GM23248 (cell line): ENCODE measurements at regions not wholly inside any gene's neighbourhood (a gene's known extent, or its start where the extent isn't known, plus 50 kb on each side); places are given as distances from the start of the nearest gene placed in this dataset.
"Not testable (repeated sequence)": the region's sequence is repeated elsewhere in the genome, so short reads cannot be mapped to it uniquely, and the experiment has no call there.

Experiments used
- DNase-seq: peaks from one replicate; pipeline ENCODE4 v3.0.0-alpha.2; 2015
- H2AFZ ChIP-seq: fragments of 200-600 bp; sonication (generic); 2 replicates; pipeline ENCODE4 v1.6.1; 2016; ENCODE audit warnings: antibody characterized with exemption
- H3F3A ChIP-seq: fragments of 200-600 bp; sonication (generic); 2 replicates; pipeline ENCODE4 v1.6.1; 2016; ENCODE audit warnings: mild to moderate bottlenecking, antibody characterized with exemption, mixed run types; ENCODE audit not compliant: insufficient read depth
- H3K27ac ChIP-seq: fragments of 200-600 bp; sonication (generic); 2 replicates; pipeline ENCODE4 v1.5.1; 2016; ENCODE audit warnings: mild to moderate bottlenecking
- H3K27me3 ChIP-seq: fragments of 200-600 bp; sonication (generic); replicated peaks from 2 replicates; pipeline ENCODE4 v1.6.1; 2016; ENCODE audit warnings: mild to moderate bottlenecking; ENCODE audit not compliant: insufficient read depth
- H3K36me3 ChIP-seq: fragments of 200-600 bp; sonication (generic); 2 replicates; pipeline ENCODE4 v1.6.1; 2016; ENCODE audit warnings: low read depth, mild to moderate bottlenecking
- H3K4me1 ChIP-seq: fragments of 200-600 bp; sonication (generic); 2 replicates; pipeline ENCODE4 v1.6.1; 2016; ENCODE audit warnings: mild to moderate bottlenecking; ENCODE audit not compliant: insufficient read depth
- H3K4me2 ChIP-seq: fragments of 200-600 bp; sonication (generic); one replicate; pipeline ENCODE4 v1.6.1; 2016; ENCODE audit warnings: mild to moderate bottlenecking; ENCODE audit not compliant: unreplicated experiment
- H3K4me3 ChIP-seq: fragments of 200-600 bp; sonication (generic); 2 replicates; pipeline ENCODE4 v1.5.1; 2016; ENCODE audit warnings: mild to moderate bottlenecking
- H3K79me2 ChIP-seq: fragments of 200-600 bp; sonication (generic); 2 replicates; pipeline ENCODE4 v1.6.1; 2016; ENCODE audit warnings: mild to moderate bottlenecking; ENCODE audit not compliant: insufficient read depth
- H3K9ac ChIP-seq: fragments of 200-600 bp; sonication (generic); 2 replicates; pipeline ENCODE4 v1.6.1; 2016; ENCODE audit warnings: mild to moderate bottlenecking
- H3K9me2 ChIP-seq: fragments of 200-600 bp; sonication (generic); 2 replicates; pipeline ENCODE4 v1.6.1; 2016; ENCODE audit warnings: mixed run types, mild to moderate bottlenecking, moderate library complexity; ENCODE audit not compliant: insufficient read depth
- H3K9me3 ChIP-seq: fragments of 200-600 bp; sonication (generic); one replicate; pipeline ENCODE4 v1.6.1; 2017; ENCODE audit warnings: low read depth
- H4K20me1 ChIP-seq: fragments of 200-600 bp; sonication (generic); 2 replicates; pipeline ENCODE4 v1.6.0; 2016; ENCODE audit not compliant: insufficient read depth
- EZH2 ChIP-seq: fragments of 200-600 bp; sonication (generic); IDR thresholded peaks from 2 replicates; pipeline ENCODE4 v1.6.1; 2018; ENCODE audit warnings: antibody characterized with exemption, mild to moderate bottlenecking; ENCODE audit not compliant: insufficient read depth, poor library complexity, severe bottlenecking
- EZH2phosphoT487 ChIP-seq: fragments of 200-600 bp; sonication (generic); IDR thresholded peaks from 2 replicates; pipeline ENCODE4 v1.6.1; 2018; ENCODE audit warnings: antibody characterized with exemption, moderate library complexity, mild to moderate bottlenecking, low read depth; ENCODE audit not compliant: insufficient read depth
- WGBS, 2 experiments: methylation state at CpG; one replicate each; pipeline ENCODE4 v1.1.6; 2015 to 2017; ENCODE audit warnings: low lambda C conversion rate in 2 of 2, low coverage in 1 of 2; ENCODE audit errors: missing lambda C conversion rate in 2 of 2; 5-methylcytosine and 5-hydroxymethylcytosine counted together
- in situ Hi-C: fragments of 300-500 bp; cut with MboI; formaldehyde crosslinking; loops from 2 replicates; pipeline ENCODE4 v1.15.0; 2020

- Histone ChIP-seq H3K4me1 (peaks cover 12% of the 10 kb centered on the region), H3K27me3 (0 out of 2 replicates have a peak, but pooled peaks cover 6% of the 10 kb centered on the region), H4K20me1 (no peaks in the 10 kb centered on the region), H3K27ac (no peak overlapping the region), H3K4me3 (no peak overlapping the region), H3K9me3 (no peaks in the 10 kb centered on the region), H3F3A (no peaks in the 10 kb centered on the region; the same call in 1 of the 2 replicates), H3K36me3 (no peaks in the 10 kb centered on the region), H3K9ac (no peak overlapping the region), H3K9me2 (no peaks in the 10 kb centered on the region), H3K79me2 (no peaks in the 10 kb centered on the region), H3K4me2 (no peak overlapping the region), H2AFZ (no peak overlapping the region)
- in situ Hi-C loops = no loop called here
- DNase-seq = no peak
- TF ChIP-seq EZH2 (no peak), EZH2phosphoT487 (no peak)
- WGBS, 2 experiments = 85 to 95% methylated on average over 1 of the region's 1 CpG
Measured at GRCh38 chr2:12010059-12010458, 263.6 kb downstream of the LPIN1 start.

DNA sequence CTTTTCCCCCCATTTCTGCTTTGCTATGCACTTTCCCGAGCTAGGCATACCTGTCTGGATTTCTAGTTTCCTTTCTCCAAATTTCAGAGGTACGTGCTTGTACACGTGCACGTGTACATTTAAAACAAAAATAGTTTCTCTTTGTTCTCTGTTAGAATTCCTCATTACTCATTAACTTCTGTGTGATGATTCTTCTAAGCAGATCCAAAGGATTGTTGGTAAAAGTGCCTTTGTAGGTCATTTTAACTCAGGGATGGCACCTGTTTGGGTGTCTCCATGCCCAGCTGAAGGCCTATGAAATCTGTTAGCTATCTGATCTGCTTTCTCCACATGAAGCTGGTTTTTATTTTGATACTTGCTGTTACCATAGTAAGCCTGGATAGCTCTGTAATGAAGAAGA is 264.3 kb downstream of the LPIN1 start:
- TF ChIP-seq EZH2 (no peak), EZH2phosphoT487 (no peak)

DNA sequence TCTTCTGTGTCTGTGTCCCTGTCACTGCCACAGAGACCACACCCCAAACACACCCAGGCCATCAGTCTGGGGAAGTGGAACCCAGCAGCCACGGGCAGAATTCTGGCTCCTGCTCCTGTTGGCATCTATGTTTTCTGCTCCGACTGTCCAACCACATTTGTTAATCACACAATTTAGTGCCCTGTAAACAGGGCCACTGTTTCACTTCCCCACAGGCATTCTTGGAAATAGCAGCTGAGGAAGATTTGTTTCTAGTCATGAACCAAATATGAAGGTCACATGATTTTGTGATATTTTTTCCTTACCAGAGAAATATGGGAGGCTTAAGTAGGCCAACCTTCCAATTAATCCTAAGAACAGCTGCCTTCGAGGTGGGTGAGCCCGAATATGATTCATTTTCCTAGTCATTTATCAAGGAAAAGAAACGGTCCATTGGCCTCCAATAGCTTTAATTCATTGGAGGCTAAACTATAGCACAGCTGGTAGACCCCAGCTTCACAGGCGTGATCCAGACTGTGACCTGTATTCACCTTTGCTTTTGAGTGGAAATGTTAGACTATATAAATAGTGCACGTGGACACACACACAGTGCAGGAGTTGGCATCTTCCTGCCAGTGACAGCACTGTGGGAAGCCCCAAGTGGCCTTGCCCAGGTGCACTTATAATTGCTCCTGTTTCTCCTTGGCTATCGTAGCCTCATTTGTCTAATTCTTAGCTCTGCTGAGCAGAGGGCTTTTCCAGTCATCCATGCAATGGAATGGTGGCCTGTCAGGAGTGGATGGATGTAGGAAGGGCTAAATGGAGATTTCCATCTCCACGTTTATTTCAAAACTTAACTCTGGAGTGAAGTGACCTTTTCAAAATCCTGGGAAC is 267.9 kb downstream of the LPIN1 start:
- H3K27ac ChIP-seq = no peak overlapping the region
- H3K9ac ChIP-seq = no peak overlapping the region
- H3K4me2 ChIP-seq = no peak overlapping the region

More for the DNA sequence above, 264.3 kb downstream of the LPIN1 start:
- H3F3A ChIP-seq = no peaks in the 10 kb centered on the region; the same call in 1 of the 2 replicates
- WGBS, 2 experiments = 67% methylated on average over 4 of the region's 4 CpGs
- H3K4me1 ChIP-seq = peaks cover 12% of the 10 kb centered on the region
- 0 out of 2 replicates have a peak, but pooled peaks cover 6% of the 10 kb centered on the region for H3K27me3 ChIP-seq
- no peak overlapping the region for H3K4me2 ChIP-seq
- no peak overlapping the region for H3K27ac ChIP-seq
- in situ Hi-C loops = no loop called here
- no peak overlapping the region for H3K9ac ChIP-seq
- no peaks in the 10 kb centered on the region for H3K9me3 ChIP-seq
- no peak for DNase-seq
- H2AFZ ChIP-seq = no peak overlapping the region
- H3K36me3 ChIP-seq = no peaks in the 10 kb centered on the region
- H3K9me2 ChIP-seq = no peaks in the 10 kb centered on the region
- no peaks in the 10 kb centered on the region for H3K79me2 ChIP-seq
- H3K4me3 ChIP-seq = no peak overlapping the region
- H4K20me1 ChIP-seq = no peaks in the 10 kb centered on the region

GRCh38 chr2:12017499-12018157 is 271.2 kb downstream of the LPIN1 start:
- in situ Hi-C loops = no loop called here
- 76% methylated on average over 11 of the region's 11 CpGs for WGBS, 2 experiments
- Histone ChIP-seq H3K9ac (no peak overlapping the region), H3K9me2 (no peaks in the 10 kb centered on the region), H3K27me3 (no peaks in the 10 kb centered on the region), H4K20me1 (no peaks in the 10 kb centered on the region), H3K79me2 (no peaks in the 10 kb centered on the region), H3K27ac (no peak overlapping the region), H3K4me3 (no peak overlapping the region), H3K4me1 (peaks cover 12% of the 10 kb centered on the region), H3K36me3 (no peaks in the 10 kb centered on the region), H2AFZ (no peak overlapping the region), H3K9me3 (no peaks in the 10 kb centered on the region), H3K4me2 (no peak overlapping the region), H3F3A (no peaks in the 10 kb centered on the region; the same call in 1 of the 2 replicates)
- TF ChIP-seq EZH2phosphoT487 (no peak), EZH2 (no peak)
- no peak for DNase-seq

More for the DNA sequence above, 267.9 kb downstream of the LPIN1 start:
- Histone ChIP-seq H4K20me1 (no peaks in the 10 kb centered on the region), H3K79me2 (no peaks in the 10 kb centered on the region), H3K4me3 (no peak overlapping the region), H3K27me3 (0 out of 2 replicates have a peak, but pooled peaks cover 6% of the 10 kb centered on the region), H3K9me3 (no peaks in the 10 kb centered on the region), H3K36me3 (no peaks in the 10 kb centered on the region), H3K4me1 (peaks cover 12% of the 10 kb centered on the region), H2AFZ (peak overlapping the region; percentile 23; the same call in 1 of the 2 replicates), H3K9me2 (no peaks in the 10 kb centered on the region), H3F3A (no peaks in the 10 kb centered on the region; the same call in 1 of the 2 replicates)
- TF ChIP-seq EZH2phosphoT487 (0 out of 2 replicates have a peak, but pooled peaks have one; percentile 75), EZH2 (no peak)
- in situ Hi-C loops = no loop called here
- DNase-seq = peak; percentile 73
- 34 to 40% methylated on average over 9 of the region's 9 CpGs for WGBS, 2 experiments

GRCh38 chr2:12018726-12019125 is 272.3 kb downstream of the LPIN1 start:
- H3K79me2 ChIP-seq, H3K9ac ChIP-seq, H3K36me3 ChIP-seq, H4K20me1 ChIP-seq, H2AFZ ChIP-seq, H3K9me2 ChIP-seq, H3K4me2 ChIP-seq, H3K4me3 ChIP-seq, H3K27ac ChIP-seq, H3K9me3 ChIP-seq, in situ Hi-C loops, H3F3A ChIP-seq, H3K27me3 ChIP-seq, DNase-seq: not testable (repeated sequence)
- peaks cover 13% of the 10 kb centered on the region for H3K4me1 ChIP-seq
- 69 to 76% methylated on average over 5 of the region's 5 CpGs for WGBS, 2 experiments
